Activated CD4-positive, alpha-beta memory T cell treated with anti-CD3 and anti-CD28 coated beads, Interleukin-2, amount 10 ng/mL, durations not matched to agents 7 days and 5 days (primary cell): ENCODE measurements at regions not wholly inside any gene's neighbourhood (a gene's known extent, or its start where the extent isn't known, plus 50 kb on each side); places are given as distances from the start of the nearest gene placed in this dataset.

ENCODE experiments used
- CTCF ChIA-PET: fragments of 350-600 bp; sonication (Branson Sonifier 250); formaldehyde crosslinking; loops from one replicate; lab custom pipeline; 2021; ENCODE audit warnings: antibody characterized with exemption, inconsistent platforms; lab: Charles Lee
- POLR2A ChIA-PET: fragments of 350-600 bp; sonication (Branson Sonifier 250); formaldehyde crosslinking; loops from one replicate; lab custom pipeline; 2021; ENCODE audit warnings: antibody characterized with exemption; lab: Charles Lee
- DNase-seq: peaks from one replicate; pipeline ENCODE4 v3.0.0-alpha.2; 2020
- H3K27ac Mint-ChIP-seq: one replicate; pipeline ENCODE4 v1.8.0; 2021; ENCODE audit warnings: mild to moderate bottlenecking, mixed read lengths
- H3K27me3 Mint-ChIP-seq: one replicate; pipeline ENCODE4 v1.8.0; 2021; ENCODE audit warnings: mixed read lengths
- H3K36me3 Mint-ChIP-seq: one replicate; pipeline ENCODE4 v1.8.0; 2021; ENCODE audit warnings: low read depth, mixed read lengths
- H3K4me1 Mint-ChIP-seq: one replicate; pipeline ENCODE4 v1.8.0; 2021; ENCODE audit warnings: mixed read lengths
- H3K4me3 Mint-ChIP-seq: one replicate; pipeline ENCODE4 v1.8.0; 2021; ENCODE audit warnings: mild to moderate bottlenecking, mixed read lengths
- H3K9me3 Mint-ChIP-seq: one replicate; pipeline ENCODE4 v1.8.0; 2021; ENCODE audit warnings: mixed read lengths

DNA sequence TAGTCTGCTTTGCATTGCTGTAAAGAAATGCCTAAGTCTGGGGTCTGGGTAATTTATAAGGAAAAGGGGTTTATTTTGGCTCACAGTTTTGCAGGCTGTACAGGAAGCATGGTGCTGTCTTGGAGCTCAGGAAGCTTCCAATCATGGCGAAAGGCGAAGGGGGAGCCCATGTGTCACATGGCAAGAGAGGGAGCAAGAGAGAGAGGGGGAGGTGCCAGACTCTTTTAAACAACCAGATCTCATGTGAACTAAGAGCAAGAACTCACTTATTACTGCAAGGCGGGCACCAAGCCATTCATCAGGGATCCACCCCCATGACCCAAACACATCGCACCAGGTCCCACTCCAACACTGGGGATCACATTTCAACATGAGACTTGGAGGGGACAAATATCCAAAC, 148.2 kb upstream of the HS3ST2 start:
- Mint-ChIP-seq H3K9me3 (no peaks in the 10 kb centered on the region), H3K27me3 (no peaks in the 10 kb centered on the region), H3K36me3 (no peaks in the 10 kb centered on the region), H3K4me3 (no peak overlapping the region), H3K4me1 (no peaks in the 10 kb centered on the region), H3K27ac (no peak overlapping the region)
- no peak for DNase-seq
- CTCF ChIA-PET, result no interaction called here
- POLR2A ChIA-PET, result no interaction called here

DNA sequence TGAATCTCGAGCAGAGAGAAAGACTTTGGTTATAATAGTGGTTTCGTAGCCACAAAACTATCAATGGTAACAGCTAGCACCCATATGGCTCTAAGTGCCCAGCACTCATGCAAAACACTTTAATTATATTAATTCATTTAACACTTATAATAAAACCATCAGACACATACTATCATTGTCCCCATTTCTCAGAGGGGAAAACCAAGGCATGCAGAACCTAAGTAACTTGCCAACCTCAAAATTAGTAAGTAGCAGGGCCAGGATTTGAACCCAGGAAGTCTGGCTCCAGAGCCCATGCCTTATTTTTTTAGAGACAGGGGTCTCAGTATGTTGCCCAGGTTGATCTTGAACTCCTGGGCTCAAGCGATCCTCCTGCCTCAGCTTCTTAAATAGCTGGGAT, 145.6 kb upstream of the HS3ST2 start:
- POLR2A ChIA-PET, result no interaction called here
- Mint-ChIP-seq H3K36me3 (no peaks in the 10 kb centered on the region), H3K27me3 (no peaks in the 10 kb centered on the region), H3K4me1 (no peaks in the 10 kb centered on the region), H3K27ac (no peak overlapping the region), H3K4me3 (no peak overlapping the region), H3K9me3 (no peaks in the 10 kb centered on the region)
- DNase-seq, result no peak
- CTCF ChIA-PET, result interaction anchor here (0.6 kb wide), 1 partner anchor 1738 kb away, joined by 3 read pairs; no protein-coding TSS in a partner anchor

DNA sequence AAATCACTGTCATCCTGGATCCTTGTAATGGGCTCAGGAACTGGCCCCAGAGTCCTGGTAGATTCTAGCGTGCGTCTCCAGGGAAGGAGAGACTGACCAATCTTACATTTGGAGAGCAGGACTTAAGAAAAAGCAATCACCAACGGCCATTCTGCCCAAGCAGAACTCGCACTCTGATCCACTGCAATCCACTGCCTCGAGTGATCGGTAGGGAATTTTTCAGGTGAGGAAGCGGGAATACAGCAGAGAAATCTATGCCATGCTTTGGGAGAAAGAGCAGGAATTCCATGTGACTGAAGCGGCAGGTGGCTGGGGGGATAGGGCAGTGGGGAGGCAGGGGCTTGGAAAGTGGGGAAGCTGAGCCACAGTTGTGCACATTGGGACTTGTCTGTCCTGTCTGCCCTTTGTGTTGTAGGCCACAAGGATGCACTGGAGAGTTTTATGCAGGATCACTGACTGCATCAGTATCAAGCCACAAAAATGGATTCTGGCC, 143.9 kb upstream of the HS3ST2 start:
- no peaks in the 10 kb centered on the region for H3K4me1 Mint-ChIP-seq
- no peak overlapping the region for H3K4me3 Mint-ChIP-seq
- H3K27me3 Mint-ChIP-seq, result no peaks in the 10 kb centered on the region
- no peaks in the 10 kb centered on the region for H3K9me3 Mint-ChIP-seq
- H3K27ac Mint-ChIP-seq, result no peak overlapping the region
- ChIA-PET CTCF (no interaction called here), POLR2A (no interaction called here)
- H3K36me3 Mint-ChIP-seq, result no peaks in the 10 kb centered on the region
- no peak for DNase-seq

DNA sequence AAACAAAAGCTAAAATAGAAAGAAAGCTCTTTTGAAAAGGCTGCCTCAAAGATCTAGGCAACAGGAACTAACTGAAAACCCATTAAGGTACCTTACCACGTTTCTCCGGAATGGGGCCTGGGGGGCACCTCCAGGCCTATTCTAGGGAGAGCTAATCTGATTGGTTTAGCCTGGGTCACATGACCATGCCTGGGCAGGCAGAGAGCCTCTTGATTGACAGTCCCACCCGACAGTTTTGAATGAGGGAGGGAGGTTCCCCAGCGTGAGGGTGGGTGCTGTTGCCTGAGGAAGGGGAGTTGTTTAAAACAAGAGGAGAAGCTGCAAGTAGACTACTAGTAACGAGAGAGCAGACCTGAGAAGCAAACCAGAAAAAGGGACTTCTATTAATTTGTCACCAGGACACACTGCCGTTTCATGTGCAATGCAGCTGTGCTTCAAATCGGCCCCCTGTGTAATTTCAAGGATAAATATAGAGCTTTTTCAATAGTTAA, 143.4 kb upstream of the HS3ST2 start:
- ChIA-PET POLR2A (no interaction called here), CTCF (no interaction called here)
- Mint-ChIP-seq H3K4me1 (no peaks in the 10 kb centered on the region), H3K9me3 (no peaks in the 10 kb centered on the region), H3K27me3 (no peaks in the 10 kb centered on the region), H3K27ac (no peak overlapping the region), H3K36me3 (no peaks in the 10 kb centered on the region), H3K4me3 (no peak overlapping the region)
- no peak for DNase-seq

DNA sequence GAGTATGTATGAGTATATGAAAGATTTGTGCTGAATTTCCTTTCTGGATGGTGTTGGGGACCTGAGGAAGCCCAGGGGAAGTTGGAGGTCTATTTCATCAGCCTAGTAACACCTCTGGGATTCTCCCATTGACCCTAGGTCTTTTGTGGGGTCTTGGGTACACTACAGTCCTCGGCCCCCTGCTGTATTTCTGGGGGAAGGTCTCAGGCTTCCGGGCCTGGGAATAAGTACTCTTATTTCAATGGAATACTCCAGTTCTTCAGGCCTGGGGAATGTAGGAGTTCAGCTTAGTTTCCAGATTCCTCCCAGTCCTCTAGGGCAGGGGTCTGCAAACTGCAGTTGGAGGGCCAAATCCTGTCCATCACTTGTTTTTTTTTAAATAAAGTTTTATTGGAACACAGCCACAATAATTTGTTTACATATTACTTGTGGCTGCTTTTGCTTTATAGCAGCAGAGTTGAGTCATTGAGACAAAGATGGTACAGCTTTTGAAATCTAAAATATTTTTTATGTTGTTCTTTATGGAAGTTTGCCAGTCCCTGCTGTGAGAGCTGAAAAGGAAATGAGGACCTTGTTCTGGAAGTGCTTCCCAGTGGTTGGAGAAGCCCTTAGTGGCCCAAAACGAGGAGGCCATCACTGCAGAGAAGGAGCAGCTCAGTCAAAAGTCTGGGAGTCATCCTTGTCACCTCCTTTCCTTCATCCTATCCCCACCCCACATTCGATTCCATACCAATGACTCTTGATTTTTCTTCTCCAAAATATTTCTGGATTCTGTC, 142.5 kb upstream of the HS3ST2 start:
- Mint-ChIP-seq H3K27me3 (no peaks in the 10 kb centered on the region), H3K27ac (no peak overlapping the region), H3K4me1 (no peaks in the 10 kb centered on the region), H3K9me3 (no peaks in the 10 kb centered on the region), H3K36me3 (no peaks in the 10 kb centered on the region), H3K4me3 (no peak overlapping the region)
- ChIA-PET POLR2A (interaction anchor here (0.7 kb wide), 1 partner anchor 36 kb away, joined by 3 read pairs; no protein-coding TSS in a partner anchor), CTCF (no interaction called here)
- no peak for DNase-seq

DNA sequence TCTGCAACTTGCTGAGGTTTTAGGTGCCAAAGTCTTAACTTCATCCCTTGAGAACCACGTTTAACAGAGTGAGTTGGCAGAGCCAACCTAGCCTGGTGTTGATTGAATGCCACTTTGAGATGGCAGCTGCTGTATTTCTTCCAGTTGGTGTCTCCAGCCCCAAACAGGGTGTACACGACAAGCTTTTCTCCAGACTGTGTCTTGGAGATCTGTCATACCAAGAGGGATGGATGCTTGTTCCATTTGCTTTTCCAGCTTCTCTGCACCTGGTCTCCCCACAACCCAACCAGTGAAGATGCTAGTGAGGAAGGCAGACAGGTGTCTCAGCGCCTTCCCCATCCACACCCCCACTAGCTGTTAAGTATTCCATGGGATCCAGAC, 141.1 kb upstream of the HS3ST2 start:
- no peaks in the 10 kb centered on the region for H3K9me3 Mint-ChIP-seq
- no peaks in the 10 kb centered on the region for H3K27me3 Mint-ChIP-seq
- CTCF ChIA-PET, result no interaction called here

DNA sequence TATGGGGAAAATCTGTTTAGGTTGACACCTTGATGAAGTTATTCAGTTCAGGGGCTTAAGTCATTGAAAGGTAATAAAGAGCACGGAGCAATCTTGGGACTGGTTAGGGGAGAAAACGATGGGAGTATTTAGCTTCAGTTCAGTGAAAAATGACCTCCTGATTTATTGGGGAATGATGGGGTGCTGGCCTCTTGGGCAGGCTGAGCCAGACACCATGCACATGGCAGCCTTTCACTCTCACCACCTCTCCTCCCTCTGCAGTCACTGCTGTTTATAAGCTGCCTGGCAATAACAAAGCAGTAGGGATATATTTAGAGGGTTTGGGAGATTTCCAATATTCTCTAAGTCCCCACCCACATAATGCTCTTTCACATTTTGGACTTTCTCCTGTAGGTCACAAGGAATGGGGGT, 140.5 kb upstream of the HS3ST2 start:
- no peaks in the 10 kb centered on the region for H3K4me1 Mint-ChIP-seq
- no peaks in the 10 kb centered on the region for H3K27me3 Mint-ChIP-seq
- H3K36me3 Mint-ChIP-seq, result no peaks in the 10 kb centered on the region
- ChIA-PET CTCF (no interaction called here), POLR2A (no interaction called here)
- H3K27ac Mint-ChIP-seq, result no peak overlapping the region
- DNase-seq, result no peak
- no peak overlapping the region for H3K4me3 Mint-ChIP-seq
- no peaks in the 10 kb centered on the region for H3K9me3 Mint-ChIP-seq

More for the DNA sequence above, 141.1 kb upstream of the HS3ST2 start:
- DNase-seq, result no peak
- Mint-ChIP-seq H3K4me1 (no peaks in the 10 kb centered on the region), H3K36me3 (no peaks in the 10 kb centered on the region), H3K27ac (no peak overlapping the region), H3K4me3 (no peak overlapping the region)
- POLR2A ChIA-PET, result no interaction called here

DNA sequence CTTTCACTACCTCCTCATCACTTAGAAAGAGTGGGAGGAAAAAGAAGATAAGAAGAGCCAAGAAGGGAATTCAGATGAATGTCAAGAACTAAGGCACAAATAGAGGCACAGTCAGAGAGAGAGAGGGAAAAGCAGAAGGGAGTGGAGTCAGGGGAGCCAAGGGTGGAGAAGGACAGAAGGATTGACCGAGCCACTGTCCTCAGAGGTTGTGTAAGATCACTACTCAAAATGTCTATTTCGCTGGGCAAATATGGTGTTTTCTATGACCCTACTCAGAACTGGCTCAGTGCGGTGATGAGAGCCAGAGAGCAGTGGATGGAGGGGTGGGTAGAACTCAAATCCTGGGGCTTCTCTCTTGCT, 139.2 kb upstream of the HS3ST2 start:
- ChIA-PET CTCF (no interaction called here), POLR2A (no interaction called here)
- H3K4me3 Mint-ChIP-seq, result no peak overlapping the region

DNA sequence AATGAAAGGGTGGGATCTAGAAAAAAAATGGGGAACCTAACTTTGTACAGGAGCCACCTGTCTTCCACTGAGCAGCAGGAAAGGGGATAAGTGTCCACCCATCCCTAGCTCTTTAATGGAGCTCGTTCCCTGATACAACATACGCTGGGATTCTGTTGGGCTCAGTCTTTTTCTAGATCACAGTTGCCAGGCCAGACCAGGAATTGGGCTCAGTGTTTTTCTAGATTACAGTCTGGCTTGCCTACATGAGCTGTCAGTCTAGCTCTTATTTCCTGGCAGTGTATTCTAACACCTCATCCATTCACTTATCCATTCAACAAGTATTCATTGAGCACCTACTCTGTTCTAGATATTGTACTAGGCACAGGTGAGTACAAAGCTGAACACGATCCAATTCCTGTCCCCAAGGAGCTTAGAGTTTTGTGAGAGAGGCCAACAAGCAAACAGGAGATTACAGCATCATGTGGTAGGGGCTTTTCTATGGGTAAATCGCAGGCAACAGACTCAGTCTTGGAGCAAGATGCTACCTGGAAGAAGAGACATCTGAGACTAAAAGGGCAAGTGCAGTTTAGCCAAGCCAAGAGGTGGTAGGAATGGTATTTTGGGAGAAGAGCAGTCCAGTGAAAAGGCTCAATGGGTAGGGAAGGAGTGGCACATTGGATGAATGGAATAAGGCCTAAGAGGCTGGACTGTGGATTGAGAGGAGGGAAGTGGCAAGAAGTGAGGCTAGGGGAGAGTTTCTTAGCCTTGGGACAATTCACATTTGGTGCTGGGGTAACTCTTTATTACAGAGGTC, 138.0 kb upstream of the HS3ST2 start:
- H3K4me3 Mint-ChIP-seq, result no peak overlapping the region
- no peaks in the 10 kb centered on the region for H3K27me3 Mint-ChIP-seq
- H3K36me3 Mint-ChIP-seq, result no peaks in the 10 kb centered on the region
- no peak overlapping the region for H3K27ac Mint-ChIP-seq
- ChIA-PET POLR2A (interaction anchor here (0.6 kb wide), 1 partner anchor 98 kb away, joined by 3 read pairs; no protein-coding TSS in a partner anchor), CTCF (interaction anchor here (0.6 kb wide), 2 partner anchors 27 to 170 kb away, joined by 3 read pairs; no protein-coding TSS in a partner anchor)
- H3K9me3 Mint-ChIP-seq, result no peaks in the 10 kb centered on the region
- H3K4me1 Mint-ChIP-seq, result no peaks in the 10 kb centered on the region
- DNase-seq, result no peak

More for the DNA sequence above, 139.2 kb upstream of the HS3ST2 start:
- Mint-ChIP-seq H3K27me3 (no peaks in the 10 kb centered on the region), H3K4me1 (no peaks in the 10 kb centered on the region), H3K36me3 (no peaks in the 10 kb centered on the region), H3K27ac (no peak overlapping the region), H3K9me3 (no peaks in the 10 kb centered on the region)
- no peak for DNase-seq

DNA sequence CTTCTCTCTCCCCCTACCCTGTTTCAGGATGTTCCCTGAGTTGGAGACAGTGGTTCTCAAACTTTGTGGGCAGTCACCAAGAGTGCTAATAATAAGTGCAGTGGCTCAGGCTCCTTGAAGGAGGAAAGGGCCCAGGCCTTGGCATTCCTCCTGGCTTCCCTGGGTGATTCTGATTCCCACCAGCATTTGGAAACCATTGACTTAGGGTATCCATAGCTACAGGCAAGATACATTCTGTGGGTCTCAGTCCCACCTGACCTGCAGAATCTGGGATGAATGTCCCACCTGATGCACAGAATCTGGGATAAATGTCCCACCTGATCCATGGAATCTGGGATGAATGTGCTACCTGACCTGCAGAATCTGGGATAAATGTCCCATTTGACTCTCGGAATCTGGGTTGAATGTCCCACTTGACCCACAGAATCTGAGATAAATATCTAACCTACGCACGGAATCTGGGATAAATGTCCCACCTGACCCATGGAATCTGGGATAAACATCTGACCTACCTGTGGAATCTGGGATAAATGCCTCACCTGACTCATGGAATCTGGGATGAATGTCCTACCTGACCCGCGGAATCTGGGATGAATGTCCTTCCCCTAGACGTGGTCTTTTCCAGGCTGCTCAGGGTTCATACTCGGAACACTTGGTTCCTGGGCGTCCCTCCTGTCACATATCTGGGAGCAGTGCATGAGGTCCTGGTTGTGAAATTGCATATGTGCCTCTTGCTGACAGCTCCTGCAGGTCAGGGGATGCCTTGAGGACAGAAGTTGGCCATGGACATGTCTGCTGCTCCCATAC, 136.7 kb upstream of the HS3ST2 start:
- no peak for DNase-seq
- no peaks in the 10 kb centered on the region for H3K4me1 Mint-ChIP-seq
- no peaks in the 10 kb centered on the region for H3K36me3 Mint-ChIP-seq
- H3K9me3 Mint-ChIP-seq, result no peaks in the 10 kb centered on the region
- no peak overlapping the region for H3K4me3 Mint-ChIP-seq
- ChIA-PET CTCF (no interaction called here), POLR2A (no interaction called here)
- H3K27ac Mint-ChIP-seq, result no peak overlapping the region
- no peaks in the 10 kb centered on the region for H3K27me3 Mint-ChIP-seq

DNA sequence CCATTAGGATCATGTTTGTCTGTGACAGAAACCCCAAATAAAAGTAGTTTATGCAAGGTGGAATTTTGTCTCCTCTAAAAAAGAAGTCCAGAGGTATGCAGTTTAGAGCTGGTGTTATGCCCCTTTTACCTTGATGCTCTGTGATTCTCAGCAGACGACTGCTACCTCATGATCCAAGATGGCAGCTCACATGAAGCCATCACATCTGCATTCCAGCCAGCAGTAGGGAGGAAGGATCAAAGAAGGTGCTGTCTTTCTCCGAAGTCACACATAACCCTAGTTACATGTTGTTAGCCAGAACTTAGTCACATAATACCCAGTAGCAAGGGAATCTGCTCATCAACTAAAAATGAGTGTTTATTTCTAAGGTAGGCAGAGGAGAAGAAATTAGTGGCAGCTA, 135.7 kb upstream of the HS3ST2 start:
- Mint-ChIP-seq H3K36me3 (no peaks in the 10 kb centered on the region), H3K27me3 (no peaks in the 10 kb centered on the region), H3K27ac (no peak overlapping the region), H3K4me1 (no peaks in the 10 kb centered on the region), H3K4me3 (no peak overlapping the region), H3K9me3 (no peaks in the 10 kb centered on the region)
- ChIA-PET POLR2A (no interaction called here), CTCF (interaction anchor here (0.5 kb wide), 1 partner anchor 1496 kb away, joined by 3 read pairs; no protein-coding TSS in a partner anchor)
- no peak for DNase-seq

DNA sequence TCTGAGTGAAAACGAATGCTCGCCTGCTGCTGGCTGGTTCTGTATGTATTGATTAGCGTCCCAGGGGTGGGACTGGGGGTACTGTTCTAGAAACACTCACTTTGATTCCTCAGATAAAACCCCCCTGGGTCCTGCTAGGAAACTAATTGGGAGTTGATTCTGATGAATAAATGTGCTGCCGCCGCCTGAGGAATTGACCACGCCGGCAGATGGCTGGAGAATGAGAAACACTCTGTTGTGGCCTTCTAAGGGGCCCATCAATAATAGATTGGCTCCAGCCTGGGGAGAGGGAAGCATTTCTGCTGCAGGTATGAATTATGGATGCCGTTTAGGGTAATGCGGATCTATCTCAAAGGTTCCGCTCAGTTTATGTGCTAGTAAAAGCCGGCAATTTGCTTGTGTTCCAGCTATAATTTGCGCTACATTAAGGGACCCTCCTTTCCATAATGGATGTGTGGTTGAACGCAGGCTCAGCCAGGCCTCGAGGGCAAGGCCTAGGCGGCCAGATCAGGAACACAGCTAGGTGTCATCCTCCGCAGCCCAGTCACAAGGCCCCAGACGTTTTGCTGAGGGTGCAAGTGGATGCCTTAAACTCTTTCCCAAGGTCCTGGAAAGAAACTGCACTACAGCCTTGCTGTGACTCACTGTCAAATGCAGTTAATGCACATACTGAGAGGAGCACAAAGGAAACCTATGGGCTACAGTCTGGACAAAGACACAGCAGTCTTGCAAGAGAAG, 132.2 kb upstream of the HS3ST2 start:
- Mint-ChIP-seq H3K4me3 (no peak overlapping the region), H3K9me3 (no peaks in the 10 kb centered on the region), H3K27ac (no peak overlapping the region), H3K27me3 (no peaks in the 10 kb centered on the region), H3K4me1 (peaks cover 4% of the 10 kb centered on the region), H3K36me3 (no peaks in the 10 kb centered on the region)
- DNase-seq, result no peak
- ChIA-PET POLR2A (no interaction called here), CTCF (interaction anchor here (0.7 kb wide), 1 partner anchor 1997 kb away, joined by 3 read pairs; no protein-coding TSS in a partner anchor)
